CD14-positive monocyte (primary cell): ENCODE measurements at regions not wholly inside any gene's neighbourhood (a gene's known extent, or its start where the extent isn't known, plus 50 kb on each side); places are given as distances from the start of the nearest gene placed in this dataset.
A peak's percentile ranks its signal among the peaks of the same experiment; 100 is the strongest.

Source experiments
- DNase-seq, 3 donors: peaks; one replicate each; pipeline ENCODE4 v3.0.0-alpha.2; 2011 to 2022
- H2AFZ ChIP-seq: 2 replicates; pipeline ENCODE4 v1.6.0; 2012; ENCODE audit warnings: mild to moderate bottlenecking, low read depth, low read length, inconsistent platforms; ENCODE audit not compliant: insufficient read depth, poor library complexity, severe bottlenecking
- H3K27ac ChIP-seq, 2 donors: 1 replicate in 1 of 2; 2 replicates in 1 of 2; pipeline ENCODE4 v1.5.1; 2012 to 2013; ENCODE audit warnings: low read length in 2 of 2, control low read depth in 1 of 2, inconsistent platforms in 1 of 2, low read depth in 1 of 2, mild to moderate bottlenecking in 1 of 2
- H3K27me3 ChIP-seq, 2 donors: one replicate each; pipeline versions ENCODE4 v1.6.0 to v1.6.1; 2011 to 2013; ENCODE audit warnings: low read length in 2 of 2; ENCODE audit not compliant: control insufficient read depth in 2 of 2, insufficient read depth in 2 of 2
- H3K36me3 ChIP-seq, 2 donors: replicated peaks in 1 of 2; 1 replicate in 1 of 2; 2 replicates in 1 of 2; pipeline versions ENCODE4 v1.5.1 to v1.6.1; 2012 to 2013; ENCODE audit warnings: low read length in 2 of 2, control low read depth in 1 of 2, inconsistent platforms in 1 of 2, mild to moderate bottlenecking in 1 of 2; ENCODE audit not compliant: insufficient read depth in 2 of 2, control insufficient read depth in 1 of 2
- H3K4me1 ChIP-seq, 2 donors: 1 replicate in 1 of 2; 2 replicates in 1 of 2; pipeline versions ENCODE4 v1.5.1 to v1.6.1; 2012 to 2013; ENCODE audit warnings: low read length in 2 of 2, control low read depth in 1 of 2, inconsistent platforms in 1 of 2, mild to moderate bottlenecking in 1 of 2, moderate library complexity in 1 of 2; ENCODE audit not compliant: insufficient read depth in 2 of 2, control insufficient read depth in 1 of 2
- H3K4me2 ChIP-seq: replicated peaks from 2 replicates; pipeline ENCODE3; 2012; ENCODE audit warnings: low read length, moderate library complexity, mild to moderate bottlenecking; ENCODE audit not compliant: poor library complexity, severe bottlenecking; ENCODE audit errors: extremely low read depth
- H3K4me3 ChIP-seq, 3 experiments: fragments of 200-600 bp in 1 of 3; sonication (generic) in 1 of 3; replicated peaks in 1 of 3; 1 replicate in 2 of 3; 2 replicates in 1 of 3; pipeline ENCODE4 v1.5.1; 2011 to 2013; ENCODE audit warnings: low read length in 3 of 3, mild to moderate bottlenecking in 3 of 3, control low read depth in 2 of 3, low read depth in 2 of 3, inconsistent platforms in 1 of 3, moderate library complexity in 1 of 3
- H3K79me2 ChIP-seq: 2 replicates; pipeline ENCODE4 v1.6.0; 2012; ENCODE audit warnings: mild to moderate bottlenecking, control low read depth, inconsistent platforms, low read length, moderate library complexity; ENCODE audit not compliant: insufficient read depth
- H3K9ac ChIP-seq: 2 replicates; pipeline ENCODE4 v1.6.0; 2017; ENCODE audit warnings: low read length, mild to moderate bottlenecking; ENCODE audit not compliant: insufficient read depth, poor library complexity, severe bottlenecking
- H3K9me3 ChIP-seq, 2 donors: replicated peaks in 1 of 2; 1 replicate in 1 of 2; 2 replicates in 1 of 2; pipeline versions ENCODE4 v1.5.1 to v1.6.1; 2012 to 2013; ENCODE audit warnings: low read length in 2 of 2, control low read depth in 1 of 2; ENCODE audit not compliant: control insufficient read depth in 1 of 2, insufficient read depth in 1 of 2
- H4K20me1 ChIP-seq: 2 replicates; pipeline ENCODE4 v1.6.0; 2012; ENCODE audit warnings: mild to moderate bottlenecking, low read length, control low read depth, moderate library complexity; ENCODE audit not compliant: insufficient read depth
- H3K27ac Mint-ChIP-seq, 7 donors: one replicate each; pipeline ENCODE4 v1.8.0; 2020; ENCODE audit warnings: mild to moderate bottlenecking in 7 of 7, mixed read lengths in 7 of 7, moderate library complexity in 6 of 7, inconsistent platforms in 2 of 7
- H3K27me3 Mint-ChIP-seq, 3 donors: one replicate each; pipeline ENCODE4 v1.8.0; 2021 to 2022; ENCODE audit warnings: low read depth in 3 of 3, mild to moderate bottlenecking in 3 of 3, mixed read lengths in 3 of 3, moderate library complexity in 3 of 3, inconsistent platforms in 1 of 3
- H3K36me3 Mint-ChIP-seq, 2 donors: one replicate each; pipeline ENCODE4 v1.8.0; 2020; ENCODE audit warnings: mixed read lengths in 2 of 2, inconsistent platforms in 1 of 2, mild to moderate bottlenecking in 1 of 2
- H3K4me1 Mint-ChIP-seq: one replicate; pipeline ENCODE4 v1.8.0; 2020; ENCODE audit warnings: mild to moderate bottlenecking, mixed read lengths
- H3K4me3 Mint-ChIP-seq, 2 donors: one replicate each; pipeline ENCODE4 v1.8.0; 2020; ENCODE audit warnings: mild to moderate bottlenecking in 2 of 2, mixed read lengths in 2 of 2, moderate library complexity in 1 of 2
- H3K9me3 Mint-ChIP-seq, 7 donors: one replicate each; pipeline ENCODE4 v1.8.0; 2020 to 2022; ENCODE audit warnings: mixed read lengths in 7 of 7, mild to moderate bottlenecking in 6 of 7, moderate library complexity in 6 of 7, inconsistent platforms in 2 of 7
- WGBS: methylation state at CpG from one replicate; pipeline ENCODE4 v1.1.5; 2013; ENCODE audit warnings: missing lambda C conversion rate; ENCODE audit not compliant: insufficient coverage; 5-methylcytosine and 5-hydroxymethylcytosine counted together
- intact Hi-C, 2 donors: fragments of 100-400 bp; cut with micrococcal nuclease; formaldehyde crosslinking; loops; one replicate each; pipeline versions ENCODE4 v1.15.0 to v1.15.1; 2023
- TF ChIP-seq, protein P1 (sequence below): fragments of 200-600 bp; IDR thresholded peaks from one replicate; pipeline ENCODE4 v1.8.0; 2022; ENCODE audit warnings: antibody characterized with exemption, mild to moderate bottlenecking

DNA sequence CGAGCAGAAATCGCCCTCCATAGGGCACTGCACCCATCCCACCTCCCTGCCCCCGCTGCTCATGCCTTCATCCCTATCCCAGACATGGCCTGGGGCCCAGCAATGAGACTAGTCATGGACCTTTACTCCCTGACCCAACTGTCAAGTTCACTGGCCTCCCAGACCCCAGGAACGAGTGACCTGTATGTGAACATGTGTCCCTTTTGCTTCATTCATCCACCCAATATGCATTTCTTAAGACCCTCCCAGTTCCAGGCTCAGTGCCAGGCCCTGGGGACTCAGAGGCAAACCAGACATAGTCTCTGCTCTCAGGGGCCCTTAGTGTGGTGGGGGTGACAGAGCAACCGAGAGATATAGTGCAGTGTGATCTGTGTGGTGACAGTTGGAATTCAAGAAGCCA is 67.0 kb downstream of the EFNB1 start:
- Mint-ChIP-seq H3K9me3 (no peaks in the 10 kb centered on the region), H3K27ac (peak overlapping the region in 1 of 7 donors; percentile 35), H3K36me3 (no peaks in the 10 kb centered on the region), H3K4me3 (no peak overlapping the region), H3K4me1 (peaks cover 18% of the 10 kb centered on the region), H3K27me3 (peaks cover 0 to 9% (median 0%) of the 10 kb centered on the region in 3 donors)
- no peaks in the 10 kb centered on the region for H3K27me3 ChIP-seq
- TF ChIP-seq, protein P1, sequence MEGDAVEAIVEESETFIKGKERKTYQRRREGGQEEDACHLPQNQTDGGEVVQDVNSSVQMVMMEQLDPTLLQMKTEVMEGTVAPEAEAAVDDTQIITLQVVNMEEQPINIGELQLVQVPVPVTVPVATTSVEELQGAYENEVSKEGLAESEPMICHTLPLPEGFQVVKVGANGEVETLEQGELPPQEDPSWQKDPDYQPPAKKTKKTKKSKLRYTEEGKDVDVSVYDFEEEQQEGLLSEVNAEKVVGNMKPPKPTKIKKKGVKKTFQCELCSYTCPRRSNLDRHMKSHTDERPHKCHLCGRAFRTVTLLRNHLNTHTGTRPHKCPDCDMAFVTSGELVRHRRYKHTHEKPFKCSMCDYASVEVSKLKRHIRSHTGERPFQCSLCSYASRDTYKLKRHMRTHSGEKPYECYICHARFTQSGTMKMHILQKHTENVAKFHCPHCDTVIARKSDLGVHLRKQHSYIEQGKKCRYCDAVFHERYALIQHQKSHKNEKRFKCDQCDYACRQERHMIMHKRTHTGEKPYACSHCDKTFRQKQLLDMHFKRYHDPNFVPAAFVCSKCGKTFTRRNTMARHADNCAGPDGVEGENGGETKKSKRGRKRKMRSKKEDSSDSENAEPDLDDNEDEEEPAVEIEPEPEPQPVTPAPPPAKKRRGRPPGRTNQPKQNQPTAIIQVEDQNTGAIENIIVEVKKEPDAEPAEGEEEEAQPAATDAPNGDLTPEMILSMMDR: no peak
- H3K79me2 ChIP-seq: no peaks in the 10 kb centered on the region
- no peaks in the 10 kb centered on the region for H3K36me3 ChIP-seq
- intact Hi-C loops: no loop called here
- H2AFZ ChIP-seq: no peak overlapping the region
- no peak overlapping the region for H3K27ac ChIP-seq
- H3K9ac ChIP-seq: no peak overlapping the region
- H3K4me1 ChIP-seq: peaks cover 18 to 22% of the 10 kb centered on the region in 2 donors
- no peak overlapping the region for H3K4me3 ChIP-seq
- WGBS: 72% methylated on average over 2 of the region's 5 CpGs
- DNase-seq: no peak
- H4K20me1 ChIP-seq: no peaks in the 10 kb centered on the region
- no peak overlapping the region for H3K4me2 ChIP-seq
- H3K9me3 ChIP-seq: no peaks in the 10 kb centered on the region

DNA sequence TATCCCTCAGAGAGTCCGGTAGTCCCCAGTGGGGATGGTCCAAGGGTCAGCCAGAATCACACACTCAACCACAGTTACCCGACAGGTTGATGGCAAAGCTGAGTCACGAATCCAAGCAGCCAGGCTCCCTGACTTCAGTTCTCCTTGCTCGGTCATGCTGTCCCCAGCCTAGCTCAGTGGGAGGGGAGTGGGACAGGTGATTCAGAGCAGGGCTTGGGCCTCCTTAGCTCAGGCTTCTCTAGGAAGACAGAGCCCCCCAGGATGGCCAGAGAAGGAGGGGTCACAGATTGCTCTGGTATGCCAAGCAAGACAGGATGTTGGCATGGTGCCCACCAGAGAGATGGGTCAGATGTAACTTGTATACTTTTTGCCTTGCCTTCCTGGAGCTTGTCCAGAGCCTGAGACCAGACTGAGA is 66.5 kb downstream of the EFNB1 start:
- WGBS: 0% methylated on average over 2 of the region's 4 CpGs
- Histone ChIP-seq H3K9me3 (no peaks in the 10 kb centered on the region), H3K27me3 (no peaks in the 10 kb centered on the region), H3K4me1 (peaks cover 18 to 22% of the 10 kb centered on the region in 2 donors), H3K4me2 (peak overlapping the region; percentile 73), H2AFZ (peak overlapping the region; percentile 72), H3K4me3 (peak overlapping the region in 1 of 3 experiments; percentile 66), H3K27ac (peak overlapping the region; percentile 62 to 80), H3K36me3 (no peaks in the 10 kb centered on the region), H4K20me1 (no peaks in the 10 kb centered on the region), H3K9ac (peak overlapping the region; percentile 62), H3K79me2 (no peaks in the 10 kb centered on the region)
- peaks cover 18% of the 10 kb centered on the region for H3K4me1 Mint-ChIP-seq
- intact Hi-C loops: no loop called here
- H3K4me3 Mint-ChIP-seq: peak overlapping the region; percentile 62 to 69
- peak; percentile 10 to 29 (median 17) for DNase-seq
- H3K9me3 Mint-ChIP-seq: no peaks in the 10 kb centered on the region
- H3K27ac Mint-ChIP-seq: peak overlapping the region in 4 of 7 donors; percentile 15 to 41 (median 28)
- H3K27me3 Mint-ChIP-seq: peaks cover 0 to 9% (median 0%) of the 10 kb centered on the region in 3 donors
- H3K36me3 Mint-ChIP-seq: no peaks in the 10 kb centered on the region
- TF ChIP-seq, protein P1: no peak
